Stimulated activated CD4-positive, alpha-beta T cell treated with anti-CD3 and anti-CD28 coated beads, Interleukin-12 subunit alpha, Interleukin-12 subunit beta, amount 100 ng/mL, for 4 hours (primary cell): ENCODE measurements at regions not wholly inside any gene's neighbourhood (a gene's known extent, or its start where the extent isn't known, plus 50 kb on each side); places are given as distances from the start of the nearest gene placed in this dataset.

ENCODE experiments used
- DNase-seq: peaks from one replicate; pipeline ENCODE4 v3.0.0-alpha.2; 2020

DNA sequence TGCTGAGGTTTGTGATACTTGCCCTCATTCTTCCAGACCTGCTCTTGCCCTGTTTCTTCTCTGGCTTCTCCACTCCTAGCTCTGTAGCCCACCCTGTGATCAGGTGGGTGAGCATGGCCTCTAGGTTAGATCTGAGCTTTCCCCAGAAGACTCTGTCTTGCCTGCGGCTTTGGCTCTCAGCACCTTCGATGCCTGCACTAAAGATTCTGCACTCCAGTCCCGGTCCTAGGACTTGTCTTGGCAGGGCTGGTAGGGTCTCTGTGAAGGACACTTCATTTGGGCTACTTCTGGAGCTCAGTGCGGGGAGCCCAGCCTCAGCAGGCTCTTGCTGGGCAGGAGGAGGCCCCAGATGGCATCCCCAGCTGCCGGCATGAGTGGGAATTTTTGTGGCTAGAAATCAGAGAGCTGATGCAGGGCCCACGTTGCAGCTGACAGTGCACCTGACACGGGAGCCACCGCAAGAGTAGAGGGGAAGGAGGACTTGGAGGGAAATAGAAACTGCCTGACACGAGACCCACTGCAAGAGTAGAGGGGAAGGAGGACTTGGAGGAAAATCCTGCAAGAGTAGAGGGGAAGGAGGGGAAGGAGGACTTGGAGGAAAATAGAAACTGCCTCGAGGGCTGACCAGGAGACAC lies 226.9 kb upstream of the B3GAT1 start:
- no peak for DNase-seq

DNA sequence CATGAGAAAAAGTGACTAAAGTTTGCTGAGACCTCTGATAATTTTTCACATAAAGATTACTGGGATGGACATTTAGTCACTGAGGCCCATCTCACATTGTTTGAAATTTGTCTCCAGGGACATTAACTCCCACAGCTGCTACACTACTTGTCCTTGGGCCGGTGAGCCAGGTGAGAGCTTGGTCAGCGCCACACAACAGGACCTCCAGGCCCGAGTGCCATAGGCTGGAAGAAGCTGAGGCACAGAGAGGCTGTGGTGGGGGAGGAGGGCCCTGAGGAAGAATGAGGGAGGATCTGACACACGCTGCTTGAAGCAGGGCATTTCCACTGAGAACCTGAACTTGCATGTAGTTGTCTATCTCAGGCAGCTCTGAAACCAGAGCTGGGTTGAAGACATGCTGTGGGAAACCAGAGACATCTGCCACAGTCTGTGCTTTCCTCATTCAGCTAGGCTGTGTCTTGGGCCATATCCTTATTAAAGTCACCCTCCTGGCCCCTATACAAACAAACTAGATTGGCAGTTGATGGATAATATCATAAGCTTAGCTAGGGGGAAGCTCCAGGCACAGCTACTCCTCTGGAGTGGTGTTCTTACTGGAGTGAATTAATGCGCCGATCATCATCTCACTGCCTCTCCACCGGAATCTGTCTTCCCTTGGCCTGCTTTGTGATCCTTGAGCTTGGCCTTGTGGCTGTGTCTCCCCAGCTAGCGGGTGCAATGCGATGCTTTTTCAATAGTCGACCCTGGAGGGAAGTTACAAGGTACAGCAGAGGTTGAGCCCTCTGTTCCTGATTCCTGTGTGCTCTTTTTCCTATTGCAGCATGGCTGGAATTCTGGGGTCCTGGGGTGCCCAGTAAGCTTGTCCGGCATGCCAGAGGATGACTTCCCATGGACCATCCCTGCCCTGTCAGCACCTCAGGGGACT lies 225.3 kb upstream of the B3GAT1 start:
- no peak for DNase-seq

DNA sequence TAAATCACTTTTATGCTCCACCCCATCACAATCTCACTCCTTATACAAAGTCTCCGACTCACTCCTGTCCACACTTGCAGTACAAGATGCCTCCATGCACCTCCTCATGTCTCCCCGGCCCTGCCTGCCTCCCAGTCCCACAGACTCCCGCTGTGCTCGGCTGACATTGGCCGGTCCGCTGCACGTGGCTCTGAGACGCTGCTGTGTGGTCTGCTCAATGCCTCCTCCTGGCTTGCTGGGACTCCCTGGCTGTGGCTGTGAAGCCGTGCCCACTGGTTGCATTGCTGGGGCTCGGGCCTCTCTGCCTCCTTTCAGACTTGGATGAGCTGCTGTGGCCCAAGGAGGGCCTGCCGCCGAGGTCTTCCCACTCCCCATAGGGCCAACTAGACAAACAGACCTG lies 224.0 kb upstream of the B3GAT1 start:
- DNase-seq, result no peak

DNA sequence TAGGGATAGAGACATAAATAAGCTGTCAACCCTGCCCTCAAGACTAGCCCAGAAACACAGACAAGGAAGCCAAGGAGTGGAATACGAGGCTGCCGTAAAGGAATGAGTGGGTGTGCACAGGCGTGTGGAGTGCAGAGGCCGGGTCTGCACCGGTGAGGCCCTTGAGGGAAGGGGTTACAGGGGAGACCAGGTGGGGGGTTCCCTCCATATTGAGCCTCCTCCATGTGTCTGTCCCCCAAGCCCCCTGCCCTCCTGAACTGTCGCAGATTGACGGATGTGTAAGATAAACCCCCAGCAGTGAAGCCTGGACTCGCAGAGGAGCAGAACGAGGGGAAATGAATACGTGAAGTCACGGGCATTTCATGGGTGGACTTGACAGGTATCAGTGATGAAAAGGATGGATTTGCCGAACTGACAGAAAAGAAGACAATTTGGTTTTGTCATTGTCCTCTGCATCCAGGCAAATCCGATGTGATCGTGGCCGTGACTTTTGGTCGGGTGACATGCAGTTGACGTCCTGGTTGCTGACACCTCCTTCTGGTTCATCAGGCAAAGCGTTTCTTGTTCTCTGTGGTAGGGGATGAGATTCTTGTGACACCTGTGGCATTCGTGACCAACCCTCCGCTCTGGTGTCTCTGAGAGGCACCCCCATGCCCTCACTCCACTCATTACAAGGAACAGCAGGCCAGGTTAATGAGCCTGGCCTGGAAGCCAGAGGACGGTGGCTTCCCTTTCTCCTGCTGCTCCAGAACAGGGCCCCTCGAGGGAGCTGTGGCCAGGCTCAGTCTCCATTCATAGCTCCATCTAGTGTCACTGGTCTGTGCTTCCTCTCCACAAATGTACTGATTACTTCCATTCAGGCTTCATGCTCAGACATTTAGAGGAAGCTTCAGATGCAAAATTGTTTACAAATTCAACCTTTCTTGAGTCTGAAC lies 223.1 kb upstream of the B3GAT1 start:
- DNase-seq, result no peak

DNA sequence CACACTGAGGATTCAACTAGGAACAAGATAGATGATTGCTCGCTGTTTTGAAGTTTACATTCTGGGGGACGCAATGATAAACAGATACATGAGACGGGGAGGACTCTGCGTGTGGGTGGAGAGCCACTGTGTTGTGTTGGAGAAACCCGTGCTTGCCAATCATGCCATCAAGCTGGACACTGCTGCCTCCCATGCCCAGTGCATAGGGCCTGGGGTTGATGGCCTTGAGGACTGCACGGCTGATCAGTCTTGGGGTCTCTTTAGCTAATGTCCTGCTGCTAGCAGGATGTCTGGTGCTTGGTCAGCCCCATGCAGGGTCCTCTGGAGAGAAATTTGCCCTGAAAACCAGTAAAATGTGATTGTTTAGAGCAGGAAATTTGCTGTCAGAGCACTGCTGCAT lies 221.2 kb upstream of the B3GAT1 start:
- no peak for DNase-seq

DNA sequence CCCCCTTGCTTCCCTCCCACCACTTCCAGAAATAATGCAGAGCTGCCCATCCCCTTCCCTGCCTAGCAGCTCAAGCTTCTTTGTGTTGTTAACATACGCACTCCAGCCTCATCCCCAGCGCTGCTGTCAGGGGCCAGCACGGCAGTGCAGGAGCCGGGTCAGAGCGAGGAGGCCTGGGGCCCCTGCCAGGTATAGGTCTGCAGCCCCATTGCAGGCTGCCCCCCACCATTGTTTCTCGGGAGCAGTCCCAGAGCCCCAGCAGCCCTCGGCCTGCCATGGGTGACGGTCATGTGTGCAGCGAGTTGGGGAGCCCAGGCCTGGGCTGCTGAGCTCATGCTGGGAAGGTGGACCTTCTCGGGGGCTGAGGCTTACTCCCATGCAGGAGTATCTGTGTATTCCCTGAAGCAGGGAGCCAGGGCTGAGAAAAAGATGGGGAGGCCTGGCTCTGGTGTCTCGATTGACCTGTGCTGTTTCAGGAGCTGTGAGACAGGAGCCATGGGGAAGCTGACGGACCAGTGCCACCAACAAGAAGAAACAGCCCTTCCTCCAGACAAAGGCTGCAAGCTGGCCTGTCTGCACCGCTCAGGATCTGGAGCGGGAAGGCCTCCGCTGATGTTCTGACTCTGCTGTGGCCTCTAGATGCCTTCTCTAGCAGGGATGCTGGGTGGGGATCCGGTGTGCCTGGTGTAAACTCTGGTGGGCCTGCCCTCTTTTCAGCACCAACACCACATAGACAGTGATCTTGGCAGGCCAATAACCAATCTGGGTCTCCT lies 220.5 kb upstream of the B3GAT1 start:
- no peak for DNase-seq

DNA sequence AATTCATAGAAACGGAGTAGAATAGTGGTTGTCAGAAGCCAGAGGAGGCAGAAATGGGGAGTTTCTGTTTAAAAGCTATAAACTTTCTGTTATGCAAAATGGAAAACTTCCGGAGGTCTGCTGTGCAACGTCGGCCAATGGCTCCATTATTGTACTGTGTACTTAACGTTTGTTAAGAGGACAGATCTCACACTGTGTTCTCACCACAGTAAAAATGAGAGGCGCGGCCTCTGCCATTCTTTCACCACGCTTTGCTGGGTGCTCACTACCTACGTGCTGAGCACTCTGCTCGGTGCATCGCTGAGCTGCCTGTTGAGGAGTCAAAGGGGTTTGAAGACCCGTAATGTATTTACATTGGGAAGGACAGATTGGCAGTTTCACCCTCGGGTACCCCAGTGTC lies 218.8 kb upstream of the B3GAT1 start:
- no peak for DNase-seq

DNA sequence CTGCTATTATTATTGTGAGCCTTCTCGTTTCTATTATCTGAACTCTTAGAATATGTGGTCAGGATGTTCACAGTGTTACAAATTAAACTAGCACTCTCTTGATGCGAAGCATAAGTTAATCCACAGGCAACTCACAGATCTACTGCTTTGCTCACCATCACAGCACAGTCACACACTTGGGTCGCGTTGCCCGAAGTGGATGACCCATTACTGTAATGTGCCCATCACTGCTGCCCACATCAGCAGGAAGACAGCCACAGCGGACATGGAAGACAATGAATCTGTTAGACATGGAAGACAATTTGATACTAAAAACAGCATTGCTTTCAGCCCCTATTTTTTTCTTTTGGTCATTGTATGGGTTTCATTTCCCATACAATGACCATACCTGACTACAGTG lies 216.4 kb upstream of the B3GAT1 start:
- DNase-seq, result no peak

DNA sequence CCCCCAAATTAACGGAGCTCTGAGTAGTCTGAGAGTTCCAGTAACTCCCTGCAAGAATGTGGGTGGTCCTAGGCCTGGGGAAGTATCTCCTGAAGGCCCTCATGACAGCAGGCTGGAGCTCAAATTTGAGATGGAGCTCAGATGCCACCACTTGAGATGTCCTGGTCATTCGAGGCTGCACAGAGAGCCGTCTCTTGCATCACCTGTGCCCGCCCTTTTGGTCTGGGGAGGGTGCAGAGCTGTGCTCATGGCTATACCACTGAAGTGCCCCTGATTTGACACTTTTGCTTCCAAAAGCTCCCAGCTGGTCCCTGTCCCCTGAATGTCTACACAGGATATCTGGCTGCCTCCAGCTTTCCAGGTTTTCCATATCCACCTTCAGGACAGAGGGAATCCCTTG lies 214.0 kb upstream of the B3GAT1 start:
- no peak for DNase-seq

DNA sequence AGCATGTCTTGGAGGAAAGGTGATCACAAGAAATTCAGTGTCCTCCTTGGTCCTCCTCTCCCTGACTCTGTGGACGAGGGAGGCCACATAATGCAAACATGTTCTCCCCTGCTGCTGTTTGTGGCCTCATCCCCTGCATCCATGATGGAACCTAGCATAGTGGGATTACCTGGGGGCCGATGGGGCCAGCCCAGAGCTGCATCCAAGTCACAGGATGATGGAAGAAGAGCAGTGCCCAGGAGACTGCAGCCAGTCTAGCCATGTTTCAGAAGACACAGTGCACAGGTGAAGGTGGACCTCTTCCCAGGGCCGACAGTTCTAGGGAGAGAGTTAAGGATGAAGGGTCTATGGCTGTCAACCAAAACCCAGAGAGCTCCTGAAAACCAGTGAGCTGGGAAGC lies 213.6 kb upstream of the B3GAT1 start:
- DNase-seq, result no peak

DNA sequence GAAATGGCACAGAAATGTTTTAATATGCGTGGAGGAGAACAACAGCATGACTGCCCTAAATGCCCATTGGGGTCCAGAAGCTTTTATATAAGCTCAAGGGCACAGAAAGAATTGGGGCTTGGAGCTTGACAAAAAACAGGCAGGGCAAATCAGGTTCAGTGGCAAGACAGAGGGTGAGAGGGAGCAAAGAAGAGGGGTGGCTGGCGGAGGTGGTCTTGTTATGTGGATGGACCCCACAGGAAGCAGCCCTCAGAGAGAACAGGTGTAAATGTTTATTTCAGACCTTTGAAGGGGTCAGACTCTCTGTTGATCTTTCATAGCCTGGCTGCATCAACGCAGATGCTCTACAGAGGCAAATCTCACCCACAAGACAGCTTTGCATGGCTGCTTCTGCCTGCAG lies 213.1 kb upstream of the B3GAT1 start:
- no peak for DNase-seq

DNA sequence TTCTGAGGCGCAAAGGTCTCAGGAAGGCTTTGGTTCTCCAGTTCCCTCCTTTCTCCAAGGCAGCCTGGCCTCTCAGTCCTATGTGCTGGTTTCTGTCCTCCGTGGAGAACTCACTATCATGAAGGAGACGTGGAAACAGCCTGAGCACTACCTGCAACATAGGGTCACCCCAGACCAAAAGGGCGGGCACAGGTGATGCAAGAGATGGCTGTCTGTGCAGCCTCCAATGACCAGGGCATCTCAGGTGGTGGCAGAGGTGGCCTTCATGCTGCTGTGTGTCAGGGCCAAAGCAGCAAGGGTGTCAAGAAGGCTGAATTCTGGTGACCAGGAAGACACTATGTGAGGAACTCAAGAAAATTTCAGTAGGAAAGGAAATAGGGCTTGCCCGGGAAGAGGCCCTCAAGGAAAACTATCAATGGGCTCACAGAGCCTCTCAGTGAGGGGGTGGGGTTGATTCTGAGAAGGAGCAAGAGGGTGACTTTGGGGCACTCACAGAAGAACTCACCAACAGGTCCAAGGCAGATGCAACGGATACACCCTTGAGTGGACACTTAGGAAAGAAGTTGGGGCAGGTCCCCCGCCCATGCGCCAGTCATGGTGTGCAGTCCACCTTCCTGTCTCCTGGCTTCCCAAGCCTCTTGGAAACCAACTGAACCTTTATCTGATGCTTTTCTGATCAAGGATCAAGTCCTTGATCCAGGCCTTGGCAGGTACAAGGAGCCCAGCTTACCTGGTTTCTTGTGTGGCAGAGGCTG lies 212.3 kb upstream of the B3GAT1 start:
- no peak for DNase-seq

DNA sequence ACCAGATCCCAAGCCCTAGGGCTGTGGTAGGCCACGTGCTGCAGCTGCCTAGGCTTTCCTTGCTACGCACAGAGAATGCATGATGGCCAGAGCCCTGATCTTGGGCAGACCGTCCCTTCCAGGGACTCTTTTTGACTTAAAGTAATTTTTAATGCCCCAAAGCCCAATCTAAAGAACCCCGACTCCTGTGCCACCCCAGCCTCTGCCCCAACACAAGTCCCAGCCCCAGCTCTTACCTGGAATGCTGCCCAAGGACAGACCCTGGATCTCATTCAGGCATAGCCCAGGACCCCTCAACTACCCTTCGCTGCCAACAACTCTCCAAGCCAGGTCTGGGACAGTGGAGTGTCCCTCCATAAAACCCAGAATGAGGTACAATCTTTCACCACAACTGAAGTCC lies 211.7 kb upstream of the B3GAT1 start:
- DNase-seq, result no peak

DNA sequence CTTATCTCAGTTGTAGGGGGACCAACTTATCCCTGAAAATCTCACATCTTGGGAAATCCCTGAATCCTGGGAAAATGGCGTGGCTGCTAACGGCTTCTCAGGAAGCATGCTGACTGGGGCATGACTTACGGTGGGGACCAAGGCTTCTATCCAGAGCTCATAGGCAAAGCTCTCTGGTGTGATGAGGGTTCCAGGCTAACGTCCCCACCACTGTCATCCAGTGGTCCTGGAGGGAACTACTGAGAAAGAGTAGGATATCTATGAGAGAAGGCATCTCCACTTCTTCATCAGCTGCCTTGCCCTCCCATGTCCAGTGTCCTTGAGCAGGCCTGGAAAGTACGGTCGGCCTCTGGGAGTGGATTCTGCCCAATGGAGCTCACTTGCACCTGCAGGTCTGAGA lies 210.4 kb upstream of the B3GAT1 start:
- DNase-seq, result no peak

DNA sequence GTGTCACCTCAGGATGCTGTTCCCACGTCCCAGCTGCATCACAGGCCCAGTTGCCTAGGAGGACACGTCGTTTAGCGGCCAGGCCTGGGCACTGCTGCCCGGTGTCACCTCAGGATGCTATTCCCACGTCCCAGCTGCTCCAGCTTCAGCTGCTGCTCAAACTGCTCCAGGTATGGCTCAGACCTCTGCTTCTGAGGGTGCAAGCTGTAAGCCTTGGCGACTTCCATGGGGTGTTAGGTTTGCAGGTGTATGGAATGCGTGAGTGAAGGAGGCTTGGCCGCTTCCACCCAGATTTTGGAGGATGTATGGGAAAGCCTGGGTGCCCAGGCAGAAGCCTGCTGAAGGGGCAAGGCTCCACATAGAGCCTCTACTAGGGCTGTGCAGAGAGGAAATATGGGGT lies 205.3 kb upstream of the B3GAT1 start:
- DNase-seq, result no peak

DNA sequence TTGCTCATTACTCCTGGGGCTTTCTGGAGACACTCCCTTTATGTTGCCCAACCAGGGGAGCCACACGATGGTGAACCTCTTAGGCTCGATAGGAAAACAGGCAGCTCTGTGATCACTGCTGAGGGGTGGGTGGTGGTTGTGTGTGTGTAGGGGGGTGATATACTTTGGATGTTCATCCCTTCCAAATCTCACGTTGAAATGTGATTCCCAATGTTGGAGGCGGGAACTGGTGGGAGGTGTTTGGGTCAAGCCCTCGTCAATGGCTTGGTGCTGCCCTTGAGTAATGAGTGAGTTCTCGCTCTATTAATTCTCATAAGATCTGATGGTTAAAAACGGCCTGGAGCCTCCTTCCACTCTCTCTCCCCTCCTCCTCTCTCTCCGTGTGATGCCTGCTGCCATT lies 204.0 kb upstream of the B3GAT1 start:
- DNase-seq, result no peak

DNA sequence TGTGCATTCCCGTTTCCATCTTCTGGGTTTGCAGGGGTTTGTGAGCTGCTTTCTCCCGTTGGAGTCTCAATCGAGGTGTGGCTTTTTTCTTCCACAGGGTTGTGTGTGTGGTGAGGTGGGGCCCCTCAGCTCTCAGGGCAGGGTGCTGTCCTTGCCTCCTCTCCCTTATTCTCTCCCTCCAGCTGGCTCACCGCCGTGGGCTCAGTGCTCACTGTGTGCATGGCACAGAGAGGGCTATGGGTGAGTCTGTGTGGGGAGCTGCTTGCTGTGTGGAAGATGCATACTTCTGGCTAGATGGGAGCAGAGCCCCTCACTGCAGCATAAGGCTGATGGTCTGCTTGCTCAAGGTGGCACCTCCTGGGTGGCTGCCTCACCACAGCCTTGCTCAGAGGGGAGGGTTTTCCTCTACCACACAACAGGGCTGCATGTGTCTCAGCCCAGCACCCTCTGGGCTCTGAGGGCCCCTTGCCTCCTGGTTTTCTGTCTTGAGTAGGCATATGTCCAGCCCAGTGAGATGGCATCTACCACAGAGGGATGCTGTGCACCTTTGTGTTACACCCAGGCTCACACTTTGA lies 203.1 kb upstream of the B3GAT1 start:
- DNase-seq, result no peak

DNA sequence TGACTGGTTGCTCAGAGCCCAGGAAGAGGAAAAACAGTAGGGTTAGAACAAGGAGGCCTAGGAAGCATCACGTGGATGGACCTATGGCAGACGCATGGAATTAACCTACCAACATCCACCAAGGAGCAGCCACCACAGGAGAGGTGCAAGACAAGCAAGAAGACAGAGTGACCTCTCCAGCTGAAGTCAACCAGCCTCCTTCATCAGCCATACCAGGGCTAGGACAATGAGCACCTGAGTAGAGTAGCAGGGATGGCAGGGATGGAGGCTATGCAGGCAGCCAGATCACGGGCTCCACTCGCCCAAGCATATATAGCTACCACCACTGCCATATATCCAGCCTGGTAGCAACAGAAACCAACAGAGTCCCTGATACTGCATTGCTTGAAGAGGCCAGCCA lies 202.1 kb upstream of the B3GAT1 start:
- DNase-seq, result no peak

DNA sequence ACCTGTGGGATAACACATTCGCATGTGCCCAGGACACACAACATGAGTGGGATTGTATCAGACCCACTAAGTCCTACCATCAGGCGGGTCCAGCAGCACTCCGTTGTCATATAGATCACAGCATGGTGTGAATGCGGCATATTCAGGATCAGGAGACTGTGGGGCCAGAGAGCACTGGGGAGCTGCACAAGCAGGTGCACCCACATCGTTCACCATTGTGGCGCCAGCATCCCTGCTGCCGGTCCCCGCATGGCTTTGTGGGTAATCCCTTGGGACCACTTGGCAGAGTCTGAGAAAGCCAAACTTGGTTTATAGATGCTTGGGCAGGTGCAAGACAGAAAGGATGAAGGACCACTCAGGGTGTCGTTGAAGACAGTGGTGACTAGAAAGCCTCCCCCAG lies 201.6 kb upstream of the B3GAT1 start:
- no peak for DNase-seq

DNA sequence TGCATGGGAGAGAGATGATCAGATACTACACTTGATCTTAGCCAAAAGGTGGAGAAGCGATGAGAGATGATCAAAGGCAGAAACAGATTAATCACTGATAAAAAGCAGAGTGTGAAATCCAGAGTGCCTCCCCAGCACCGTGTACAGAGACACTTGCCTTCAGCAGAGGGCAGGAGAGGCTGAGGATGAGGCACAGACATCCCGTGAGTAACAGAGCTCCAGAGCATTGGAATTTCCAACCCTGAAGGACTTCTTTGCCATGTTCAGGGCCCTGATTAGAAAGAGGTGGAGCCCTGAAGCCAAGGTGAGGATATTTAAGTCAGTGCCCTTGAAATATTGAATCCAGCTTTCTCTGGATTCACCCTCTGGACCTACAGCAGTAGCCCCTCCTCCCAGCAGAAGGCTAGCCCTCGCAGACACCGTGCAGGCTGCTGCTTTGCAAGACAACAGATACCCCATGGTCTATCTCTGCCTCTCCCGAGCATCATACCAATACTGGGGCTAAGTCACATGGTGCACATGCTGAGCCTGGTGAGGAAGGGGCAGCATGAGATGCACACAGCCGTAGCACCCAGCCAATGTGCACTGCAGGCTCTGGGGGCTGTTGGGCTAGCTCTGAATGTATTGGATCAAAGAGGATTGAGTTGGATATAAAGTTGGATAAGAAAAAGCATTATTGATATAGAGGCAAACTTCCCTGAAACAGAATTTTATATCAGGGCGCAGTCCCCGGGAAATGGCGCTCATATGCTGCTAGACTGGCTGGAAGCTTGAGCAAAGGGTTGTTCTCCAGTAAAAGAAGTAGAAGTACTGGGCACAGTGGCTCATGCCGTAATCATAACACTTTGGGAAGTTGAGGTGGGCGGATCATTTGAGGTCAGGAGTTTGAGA lies 200.3 kb upstream of the B3GAT1 start:
- no peak for DNase-seq

DNA sequence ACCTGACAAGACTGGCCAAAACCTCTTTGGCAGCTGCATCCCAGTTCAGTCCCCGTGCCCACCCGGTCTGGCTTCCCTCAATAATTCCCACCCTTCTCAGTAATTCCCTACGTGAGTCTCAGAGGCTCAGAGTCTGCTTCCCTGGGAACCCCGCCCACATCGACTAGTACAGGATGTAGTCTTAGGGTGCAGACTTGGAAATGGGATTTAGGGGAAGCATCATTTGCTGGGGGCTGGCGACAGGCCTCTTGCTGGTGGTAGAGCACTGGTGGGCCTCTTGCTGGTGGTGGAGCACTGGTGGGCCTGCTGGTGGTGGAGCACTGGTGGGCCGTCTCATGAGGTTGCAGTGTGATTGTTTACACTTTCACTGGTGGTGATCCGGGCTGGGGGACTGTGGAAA lies 199.5 kb upstream of the B3GAT1 start:
- DNase-seq, result no peak
